ENCODE measurements at regions not wholly inside any gene's neighbourhood (a gene's known extent, or its start where the extent isn't known, plus 50 kb on each side); places are given as distances from the start of the nearest gene placed in this dataset.
A peak's percentile ranks its signal among the peaks of the same experiment; 100 is the strongest.
"Not testable (repeated sequence)": the region's sequence is repeated elsewhere in the genome, so short reads cannot be mapped to it uniquely, and the experiment has no call there.

DNA sequence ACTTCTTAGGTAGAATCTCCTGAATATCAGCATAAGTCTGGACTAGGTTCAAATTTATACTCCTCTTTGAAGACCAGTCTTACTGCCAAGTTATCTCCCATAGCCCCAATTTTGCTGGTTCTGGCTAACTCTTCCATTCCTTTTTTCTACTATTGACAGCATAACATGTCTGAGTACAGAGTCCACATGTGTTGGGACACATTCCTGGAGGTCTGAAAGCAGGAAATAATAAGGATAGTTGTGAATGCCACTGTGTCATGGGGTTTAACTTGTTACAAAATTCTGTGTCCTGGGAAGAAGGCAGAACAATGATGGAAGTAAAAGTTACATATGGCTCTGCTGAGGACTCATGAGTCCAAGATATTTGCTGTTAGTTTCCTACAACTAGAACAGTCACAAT lies 57.4 kb upstream of the ZBTB20 start:
- no peak for DNase-seq (ENCODE audit: low spot score)

DNA sequence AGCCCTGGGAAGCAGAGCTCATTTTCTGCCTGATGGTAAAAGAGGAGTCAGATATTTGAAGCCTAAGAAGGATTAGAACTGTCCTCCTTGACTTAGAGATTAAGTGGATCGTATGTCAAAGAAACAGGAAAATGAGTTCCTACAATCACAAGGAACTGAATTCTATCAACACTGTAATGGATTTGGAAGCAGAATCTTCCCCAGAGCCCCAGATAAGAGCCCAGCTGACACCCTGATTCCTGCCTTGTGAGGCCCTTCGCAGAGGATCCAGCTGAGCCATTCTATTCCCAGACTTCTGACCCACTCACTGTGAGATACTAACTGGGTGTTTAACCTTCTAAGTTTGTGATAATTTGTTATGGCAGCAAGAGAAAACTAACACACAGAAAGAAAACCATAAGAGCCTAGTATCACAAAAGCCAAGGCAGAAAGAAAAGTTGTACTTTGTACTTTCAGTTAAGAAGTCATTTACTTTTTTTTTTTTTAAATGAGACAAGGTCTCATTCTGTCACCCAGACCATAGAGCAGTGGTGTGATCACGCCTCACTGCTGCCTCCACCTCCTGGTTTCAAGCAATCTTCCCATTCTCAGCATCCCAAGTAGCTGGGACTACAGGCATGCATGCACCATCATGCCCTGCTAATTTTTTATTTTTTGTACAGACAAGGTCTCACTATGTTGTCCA lies 61.1 kb upstream of the ZBTB20 start:
- DNase-seq (ENCODE audit: low spot score) = no peak

DNA sequence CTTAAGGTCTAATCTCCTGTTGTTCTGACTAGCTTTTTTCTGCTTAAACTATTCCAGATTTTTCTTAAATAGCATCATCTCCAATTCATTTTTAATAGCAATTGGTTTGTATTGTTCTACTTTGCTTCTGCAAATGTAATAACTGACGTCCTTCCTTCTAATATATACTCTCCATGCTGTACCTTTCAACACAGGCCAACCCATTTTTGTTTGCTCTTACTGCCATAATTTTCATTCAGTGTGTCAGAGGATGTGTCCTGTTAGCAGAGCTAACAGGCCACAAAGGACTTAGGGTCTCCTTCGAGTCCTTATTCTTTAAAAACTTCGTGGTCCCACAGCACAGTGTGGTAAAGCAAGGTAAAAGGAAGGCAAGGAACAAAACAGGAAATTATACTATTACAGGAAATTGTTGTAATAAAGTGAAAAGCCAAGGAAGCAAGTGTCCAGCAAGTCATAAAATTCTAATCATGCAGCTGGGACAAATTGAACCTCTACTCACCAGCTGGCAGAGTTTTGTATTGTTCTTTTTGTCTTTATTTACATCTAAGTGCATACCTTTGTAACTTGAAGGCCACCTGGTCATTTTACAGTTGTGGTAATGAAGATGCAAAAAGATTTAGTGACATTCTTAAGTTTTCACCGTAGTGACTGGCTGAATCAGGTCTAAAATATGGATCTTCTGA lies 64.9 kb upstream of the ZBTB20 start:
- no peak for DNase-seq (ENCODE audit: low spot score)

DNA sequence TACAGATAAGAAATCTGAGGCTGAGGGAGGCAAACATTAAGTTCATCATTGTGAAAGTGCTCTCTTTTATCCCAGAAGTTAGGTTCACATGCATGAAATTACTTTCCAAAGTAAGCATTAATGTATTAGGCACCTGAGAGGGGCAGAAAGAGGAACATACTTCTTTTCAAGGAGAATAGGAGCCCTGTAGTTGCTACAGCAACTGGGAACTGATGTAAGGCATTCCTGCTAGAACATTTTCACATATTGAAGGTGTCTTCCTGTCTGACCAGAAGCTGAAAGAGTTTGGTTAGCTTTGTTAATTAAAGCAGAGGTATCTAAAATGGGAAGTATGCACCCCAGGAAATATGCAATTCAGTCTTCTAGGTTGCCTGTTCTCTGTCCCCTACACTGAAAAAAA lies 65.5 kb upstream of the ZBTB20 start:
- no peak for DNase-seq (ENCODE audit: low spot score)

DNA sequence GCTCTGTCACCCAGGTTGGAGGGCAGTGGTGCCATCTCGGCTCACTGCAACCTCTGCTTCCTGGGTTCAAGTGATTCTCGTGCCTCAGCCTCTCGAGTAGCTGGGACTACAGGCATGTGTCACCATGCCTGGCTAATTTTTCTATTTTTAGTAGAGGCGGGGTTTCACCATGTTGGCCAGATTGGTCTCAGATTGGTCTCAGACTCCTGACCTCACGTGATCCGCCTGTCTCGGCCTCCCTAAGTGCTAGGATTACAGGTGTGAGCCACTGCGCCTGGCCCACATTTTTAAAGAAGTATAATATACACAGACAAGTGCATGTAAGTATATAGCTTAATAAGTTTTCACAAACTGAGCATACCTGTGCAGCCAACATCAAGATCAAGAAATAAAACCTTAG lies 66.0 kb upstream of the ZBTB20 start:
- not testable (repeated sequence) for DNase-seq (ENCODE audit: low spot score)

DNA sequence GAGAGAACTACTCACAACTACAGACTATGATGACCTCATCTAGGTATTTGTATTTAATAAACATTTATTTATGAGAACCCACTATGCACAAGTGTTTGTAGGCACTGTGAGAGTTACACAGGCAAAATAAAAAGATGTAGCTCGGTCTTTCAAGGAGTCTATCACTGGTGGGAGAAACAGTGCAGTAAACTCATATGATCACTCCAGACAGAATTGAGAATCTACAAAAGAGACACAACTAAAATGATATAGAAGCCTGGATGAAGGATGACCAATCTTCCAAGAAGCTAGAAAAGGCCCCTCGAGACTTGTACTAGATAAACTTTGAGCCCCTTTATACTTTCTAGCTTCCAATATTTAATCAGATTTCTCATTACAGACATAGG lies 70.2 kb upstream of the ZBTB20 start:
- no peak for DNase-seq (ENCODE audit: low spot score)

DNA sequence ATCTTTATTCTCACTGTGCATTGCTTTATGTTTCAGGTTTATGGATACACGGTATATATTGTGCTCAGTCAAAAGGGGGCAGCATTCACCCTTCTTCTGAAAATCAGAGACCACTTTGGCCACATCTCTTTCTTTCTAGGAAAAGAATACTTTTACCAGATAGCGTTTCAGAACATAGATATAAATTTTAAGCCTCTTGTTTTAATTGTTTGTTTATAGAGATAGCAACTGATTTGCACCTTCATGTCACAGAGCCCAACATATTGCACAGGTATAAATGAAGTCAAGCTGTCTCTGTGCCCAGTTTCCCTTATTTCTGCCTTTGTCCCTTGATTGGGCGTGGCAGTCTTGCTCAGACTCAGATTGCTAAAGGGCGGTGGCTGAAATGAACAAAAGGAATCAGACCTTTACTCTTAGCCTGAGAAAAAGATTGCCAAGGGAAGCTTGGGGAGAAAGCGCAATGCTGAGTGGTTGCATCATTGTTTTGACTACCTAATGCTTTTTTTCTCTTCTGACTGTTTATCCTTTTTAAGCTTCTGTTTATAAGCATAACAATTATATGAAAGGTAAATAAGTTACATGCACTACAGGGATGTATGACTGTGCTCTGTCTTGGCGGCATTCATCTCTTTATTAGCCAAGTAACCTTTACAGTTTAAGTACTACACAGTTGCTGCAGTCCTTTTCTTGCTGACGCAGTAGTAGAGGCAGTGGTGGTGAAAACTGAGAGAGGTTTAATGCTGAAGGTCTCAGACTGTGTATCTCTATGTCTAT lies 70.8 kb upstream of the ZBTB20 start:
- peak; percentile 66 for DNase-seq (ENCODE audit: low spot score)

DNA sequence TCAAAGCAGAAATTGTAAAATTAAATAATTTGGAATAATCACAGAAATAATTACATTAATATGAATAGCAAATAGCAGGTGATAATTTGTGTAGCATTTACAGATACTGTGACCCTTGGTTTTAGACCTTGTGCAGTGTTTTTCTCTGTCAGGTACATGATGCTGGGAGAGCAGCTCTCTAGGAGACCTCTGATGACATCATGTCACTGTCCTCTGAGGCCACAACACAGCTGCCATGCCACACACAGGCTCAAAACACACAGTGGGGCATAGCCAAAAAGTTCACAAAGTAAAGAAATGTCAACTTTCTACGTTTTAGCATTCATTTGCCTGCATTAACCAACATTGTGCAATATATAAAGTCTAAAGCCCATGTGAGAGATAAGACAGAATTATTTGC lies 71.8 kb upstream of the ZBTB20 start:
- DNase-seq (ENCODE audit: low spot score) = no peak

DNA sequence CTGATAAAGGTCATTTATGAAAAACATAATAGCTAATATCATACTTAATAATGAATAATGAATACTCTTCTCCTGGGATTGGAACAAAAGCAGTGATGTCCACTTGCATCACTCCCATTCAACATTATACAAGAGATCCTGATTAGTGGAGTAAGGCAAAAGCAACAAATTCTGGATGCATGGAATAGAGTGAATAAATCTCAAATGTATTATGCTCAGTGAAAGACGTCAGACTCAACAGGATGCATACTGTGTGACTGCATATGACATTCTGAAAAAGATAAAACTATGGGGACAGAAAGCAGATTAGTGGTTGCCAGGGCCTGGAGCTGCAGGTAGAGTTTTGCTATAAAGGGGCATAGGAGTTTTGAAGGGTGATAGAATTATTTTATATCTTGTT lies 77.6 kb upstream of the ZBTB20 start:
- DNase-seq (ENCODE audit: low spot score) = no peak

DNA sequence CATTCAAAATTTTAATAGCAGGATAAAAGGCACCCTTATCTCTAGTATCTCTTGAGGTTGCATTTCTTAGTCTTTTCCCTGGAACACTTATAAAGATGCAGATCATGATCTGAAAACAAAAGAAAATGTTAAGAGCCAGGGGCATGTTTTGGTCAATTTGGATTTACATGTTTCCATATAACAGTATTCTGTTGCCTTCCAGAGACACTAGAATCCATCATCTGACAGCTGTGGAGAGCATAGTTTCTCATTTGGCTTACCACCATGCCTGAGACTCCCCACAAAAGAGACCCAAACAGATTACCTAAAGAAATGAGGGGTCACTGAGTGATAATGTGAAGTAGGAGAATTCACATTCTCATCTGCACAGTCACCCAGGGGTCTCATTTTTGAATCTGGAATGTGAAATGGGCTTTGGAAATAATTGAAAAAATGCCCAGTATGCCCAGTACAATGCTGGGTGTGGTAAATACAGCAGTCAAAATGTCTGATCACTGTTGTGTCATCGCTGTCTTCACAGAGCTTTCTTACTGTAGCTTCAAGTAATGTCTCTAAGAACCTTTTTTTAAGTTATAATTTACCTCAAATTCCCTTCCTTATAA lies 79.9 kb upstream of the ZBTB20 start:
- no peak for DNase-seq (ENCODE audit: low spot score)

DNA sequence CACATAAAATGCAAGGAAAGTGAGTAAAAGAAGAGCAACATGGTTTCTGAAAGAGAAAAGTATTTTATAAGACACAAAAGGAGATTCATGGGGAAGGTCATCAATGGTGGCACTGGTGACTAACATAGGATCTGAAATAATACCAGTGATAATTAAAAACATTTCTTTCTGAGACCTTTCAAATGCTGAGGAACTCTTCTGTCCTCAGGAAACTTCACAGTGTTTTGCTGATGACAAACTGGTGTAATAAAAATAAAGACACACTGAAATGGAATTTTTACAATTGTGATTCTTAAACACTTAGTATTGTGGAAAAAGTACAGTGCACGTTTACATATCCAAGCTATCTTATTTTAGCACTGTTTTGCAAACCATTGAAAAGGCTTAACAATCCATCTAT lies 80.4 kb upstream of the ZBTB20 start:
- no peak for DNase-seq (ENCODE audit: low spot score)

DNA sequence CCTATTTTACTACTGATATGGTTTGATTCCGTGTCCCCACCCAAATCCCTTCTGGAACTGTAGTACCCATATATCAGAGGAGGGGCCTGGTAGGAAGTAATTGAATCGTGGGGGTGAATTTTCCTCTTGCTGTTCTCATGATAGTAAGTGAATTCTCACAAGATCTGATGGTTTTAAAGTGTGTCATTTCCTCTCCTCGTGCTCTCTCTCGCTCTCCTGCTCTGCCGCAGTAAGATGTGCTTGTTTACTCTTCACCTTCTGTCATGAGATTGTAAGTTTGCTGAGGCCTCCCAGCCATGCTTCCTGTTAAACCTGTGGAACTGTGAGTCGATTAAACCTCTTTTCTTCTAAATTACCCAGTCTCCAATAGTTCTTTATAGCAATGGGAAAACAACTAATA lies 81.2 kb upstream of the ZBTB20 start:
- no peak for DNase-seq (ENCODE audit: low spot score)

DNA sequence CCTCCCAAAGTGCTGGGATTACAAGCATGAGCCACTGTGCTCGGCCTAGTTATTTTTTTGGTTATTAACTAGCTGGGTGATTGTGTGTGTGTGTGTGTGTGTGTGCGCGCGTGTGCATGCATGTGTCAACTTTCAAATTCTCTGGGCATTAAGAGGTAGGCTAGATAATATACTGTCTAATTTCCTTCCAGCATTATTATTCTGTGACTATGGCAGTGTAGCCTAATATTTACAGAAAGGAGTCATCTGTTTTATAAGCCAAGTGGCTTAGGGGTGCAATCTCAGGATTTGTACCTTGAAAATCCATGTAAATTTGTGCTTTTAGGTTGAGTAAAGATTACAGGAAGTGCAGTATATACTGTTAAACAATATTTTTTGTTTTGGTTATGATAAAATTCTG lies 85.1 kb upstream of the ZBTB20 start:
- DNase-seq (ENCODE audit: low spot score) = no peak

DNA sequence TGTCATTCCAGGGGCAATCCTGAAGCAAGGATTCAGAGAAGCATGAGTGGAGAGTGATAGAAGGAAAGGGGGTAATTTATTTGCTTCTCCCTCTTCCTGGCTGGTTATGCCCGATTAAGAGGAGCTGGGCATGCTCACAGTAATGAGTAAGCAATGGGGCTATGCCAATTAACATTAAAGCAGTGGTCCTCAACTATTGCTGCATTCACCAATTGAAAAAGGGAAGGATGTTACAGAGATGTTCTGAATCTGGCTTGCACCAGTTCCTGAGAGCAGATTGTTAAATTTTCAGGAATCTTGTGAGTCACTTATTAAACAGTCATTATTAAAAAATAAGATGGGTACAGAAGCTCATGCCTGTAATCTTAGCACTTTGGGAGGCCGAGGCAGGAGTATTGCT lies 85.9 kb upstream of the ZBTB20 start:
- DNase-seq (ENCODE audit: low spot score) = no peak

DNA sequence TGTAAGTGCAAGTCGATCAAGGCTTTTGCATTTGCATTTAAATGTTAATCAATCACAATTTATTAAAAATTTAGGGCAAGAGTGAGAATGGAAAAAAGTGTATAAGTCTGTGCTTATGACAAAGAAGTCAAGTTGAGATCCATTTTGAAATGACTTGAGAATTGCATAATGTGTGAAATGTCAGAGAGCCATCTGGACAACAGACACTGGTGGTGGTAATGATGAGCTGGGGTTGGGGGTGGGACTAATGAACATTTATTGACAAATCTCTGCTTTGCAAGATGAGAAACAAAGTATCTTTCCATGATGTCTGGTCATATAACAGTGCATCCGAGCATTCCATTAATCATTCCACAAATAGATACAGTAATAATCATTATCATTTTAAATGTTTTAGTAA lies 89.4 kb upstream of the ZBTB20 start:
- no peak for DNase-seq (ENCODE audit: low spot score)

DNA sequence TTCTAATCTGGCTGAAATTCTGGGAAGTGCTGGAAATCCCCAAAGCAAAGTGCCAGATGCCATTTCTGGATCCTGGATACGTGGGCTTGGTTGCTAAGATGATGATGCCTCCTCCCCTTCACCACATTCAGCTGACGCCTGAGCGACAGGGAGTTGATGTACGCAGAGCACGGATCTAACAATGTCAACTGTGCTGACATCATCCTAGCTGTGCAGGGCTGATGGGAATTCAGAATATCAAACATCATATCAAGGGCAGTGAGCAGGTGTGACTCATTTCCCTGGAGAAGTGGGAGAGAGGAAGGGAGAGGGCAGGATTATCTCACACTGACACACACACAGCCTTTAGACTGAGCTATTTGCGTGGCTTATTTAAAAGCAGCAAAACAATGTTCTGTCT lies 92.6 kb upstream of the ZBTB20 start:
- peak; percentile 93 for DNase-seq (ENCODE audit: low spot score)

DNA sequence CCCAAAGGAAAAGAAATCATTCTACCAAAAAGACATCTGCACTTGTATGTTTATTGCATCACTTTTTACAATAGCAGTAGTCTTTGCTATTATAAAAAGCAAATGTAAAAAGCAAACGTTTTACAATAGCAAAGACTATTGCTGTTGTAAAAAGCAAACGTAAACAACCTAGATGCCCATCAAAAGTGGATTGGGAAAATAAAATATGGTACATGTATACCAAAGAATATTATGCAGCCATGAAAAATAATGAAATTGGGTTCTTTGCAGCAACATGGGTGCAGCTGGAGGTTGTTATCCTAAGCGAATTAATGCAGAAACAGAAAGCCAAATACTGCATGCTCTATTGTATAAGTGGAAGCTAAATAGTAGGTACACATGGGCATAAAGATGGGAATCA lies 97.3 kb upstream of the ZBTB20 start:
- DNase-seq (ENCODE audit: low spot score) = no peak

DNA sequence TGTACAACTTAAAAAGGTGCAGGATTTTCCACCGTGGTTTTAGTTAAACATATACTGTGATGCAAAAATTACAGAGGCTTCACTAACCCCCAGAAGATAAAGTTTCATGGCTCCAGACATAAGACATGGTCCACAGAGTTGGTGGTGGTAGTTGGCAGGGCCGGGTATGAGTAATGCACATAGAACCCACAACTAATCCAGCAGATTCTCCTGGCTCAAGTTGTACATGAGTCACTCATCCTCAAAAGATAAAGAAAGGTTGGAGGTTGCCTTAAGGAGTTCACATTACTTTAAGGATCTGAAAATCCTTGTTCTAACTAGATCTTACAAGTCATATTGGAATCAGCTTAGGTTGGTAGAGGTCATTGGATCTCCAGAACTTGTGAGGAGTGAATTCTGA lies 98.3 kb upstream of the ZBTB20 start:
- DNase-seq (ENCODE audit: low spot score) = no peak

DNA sequence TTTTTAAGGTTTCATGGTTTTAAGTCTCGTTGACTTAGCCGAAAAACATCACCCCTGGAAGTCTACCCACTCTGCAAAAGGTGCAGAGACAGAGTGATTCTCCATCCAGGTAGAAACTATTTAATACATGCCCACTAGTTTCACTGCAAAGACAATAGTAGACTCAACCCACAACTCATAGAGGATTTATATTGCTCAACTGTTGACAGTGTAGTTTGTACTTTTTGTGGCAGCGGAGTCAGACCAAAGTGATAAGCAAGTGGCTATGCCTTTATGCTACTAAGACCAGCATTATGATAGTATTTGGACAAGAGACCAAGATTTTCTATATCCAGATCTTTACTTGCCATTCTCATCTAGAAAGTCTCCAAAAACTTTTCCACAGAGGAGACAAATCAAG lies 98.8 kb upstream of the ZBTB20 start:
- no peak for DNase-seq (ENCODE audit: low spot score)

DNA sequence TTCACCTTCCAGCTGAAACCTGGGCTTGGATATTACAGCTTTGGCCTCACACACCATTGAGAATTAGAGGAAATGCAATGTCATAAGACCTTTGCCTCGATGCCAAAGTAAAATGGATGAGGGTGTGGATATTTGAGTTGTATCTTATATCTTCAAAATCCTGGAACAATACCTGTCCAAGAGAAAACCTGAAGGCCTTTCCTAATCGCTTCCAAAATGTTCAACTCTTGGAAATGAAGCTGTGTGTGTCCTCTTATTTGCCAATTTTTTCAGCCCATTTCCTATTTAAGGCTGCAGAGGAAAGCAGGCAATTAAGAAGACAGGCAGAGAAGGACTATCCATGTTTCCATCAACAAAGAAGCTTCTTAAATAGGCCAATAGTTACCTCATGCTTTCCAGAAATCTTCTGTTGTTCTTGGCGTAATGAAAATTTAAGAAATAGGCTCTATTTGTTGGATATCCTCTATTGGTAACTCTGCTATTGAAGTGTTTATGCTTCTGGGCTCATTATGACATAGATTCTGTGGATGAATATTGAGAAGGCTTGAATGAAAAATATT lies 99.5 kb upstream of the ZBTB20 start:
- no peak for DNase-seq (ENCODE audit: low spot score)

DNA sequence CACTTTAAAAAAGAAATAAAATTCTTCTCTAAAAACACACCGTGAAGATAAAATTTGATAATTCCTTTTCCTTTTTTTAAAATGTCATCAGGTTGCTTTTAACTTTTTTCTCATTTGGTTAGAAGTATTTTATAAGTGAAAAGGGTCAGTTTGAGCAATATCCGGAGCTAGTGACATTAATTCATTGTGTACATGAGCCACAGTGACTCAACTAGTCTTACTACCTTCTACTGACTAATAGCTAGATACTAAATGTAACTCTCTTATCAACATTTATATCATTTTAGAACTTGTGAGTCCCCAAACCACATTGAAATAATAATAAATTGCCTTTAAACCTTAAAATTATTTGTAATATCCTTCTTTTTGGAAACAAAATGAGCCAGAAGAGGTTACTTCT lies 101.2 kb upstream of the ZBTB20 start:
- no peak for DNase-seq (ENCODE audit: low spot score)

DNA sequence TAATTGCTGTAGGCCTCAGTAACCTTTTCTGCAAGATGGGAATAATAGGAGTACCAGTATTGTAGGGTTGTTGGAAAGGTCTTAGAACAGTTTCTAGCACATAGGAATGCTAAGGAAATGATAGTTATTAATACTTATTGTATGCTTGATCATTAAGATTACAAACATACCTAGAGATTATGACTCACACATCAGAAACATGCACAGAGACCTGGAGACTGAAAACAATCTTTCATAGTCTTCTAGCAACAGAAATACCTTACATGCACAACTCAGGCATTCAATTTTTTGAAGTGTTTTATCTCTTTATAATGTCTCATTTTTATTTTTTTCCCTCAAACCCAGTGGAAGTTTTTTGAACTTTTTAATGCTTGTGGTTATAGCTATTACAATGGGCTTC lies 104.4 kb upstream of the ZBTB20 start:
- DNase-seq (ENCODE audit: low spot score) = no peak

DNA sequence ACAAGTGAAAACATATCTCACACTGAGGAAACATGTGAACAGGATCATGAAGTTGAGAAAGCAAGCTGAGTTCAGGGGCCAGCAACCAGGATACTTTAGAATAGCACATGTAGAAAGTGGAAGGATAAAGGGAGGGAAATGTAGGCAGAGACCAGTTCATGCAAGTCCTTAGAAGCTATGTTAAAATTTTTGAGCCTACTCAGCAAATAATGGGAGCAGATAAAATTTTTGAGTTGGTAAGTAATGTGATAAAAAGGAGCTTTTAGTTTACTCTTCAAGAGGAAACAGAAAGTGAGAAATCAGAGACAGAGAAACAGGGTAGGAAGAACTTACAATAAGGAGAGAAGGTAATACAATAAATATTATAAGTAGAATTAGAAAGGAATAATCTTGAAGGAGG lies 105.6 kb upstream of the ZBTB20 start:
- DNase-seq (ENCODE audit: low spot score) = no peak
